Gastrocnemius medialis (tissue), 4 donors: ENCODE measurements at regions not wholly inside any gene's neighbourhood (a gene's known extent, or its start where the extent isn't known, plus 50 kb on each side); places are given as distances from the start of the nearest gene placed in this dataset.
"Not testable (repeated sequence)": the region's sequence is repeated elsewhere in the genome, so short reads cannot be mapped to it uniquely, and the experiment has no call there.

Experiments used
- ATAC-seq, 2 donors: fragments of 150-250 bp; one replicate each; pipeline ENCODE4 v1.9.1; 2016
- DNase-seq, 2 donors: peaks; one replicate each; pipeline ENCODE4 v3.0.0-alpha.2; 2019
- H3K27ac ChIP-seq, 4 donors: fragments of 200-600 bp; sonication (generic); 1 replicate in 1 of 4; 2 replicates in 3 of 4; pipeline ENCODE4 v1.5.1; 2016 to 2018; ENCODE audit warnings: mild to moderate bottlenecking in 2 of 4, moderate library complexity in 1 of 4
- H3K27me3 ChIP-seq, 3 donors: fragments of 200-600 bp; sonication (generic) in 2 of 3; 1 replicate in 1 of 3; 2 replicates in 2 of 3; pipeline versions ENCODE4 v1.5.1 to v1.6.0; 2016 to 2019; ENCODE audit warnings: mild to moderate bottlenecking in 1 of 3, moderate library complexity in 1 of 3
- H3K36me3 ChIP-seq, 2 donors: fragments of 200-600 bp; sonication (generic) in 1 of 2; one replicate each; pipeline ENCODE4 v1.5.1; 2017 to 2018
- H3K4me1 ChIP-seq, 2 donors: fragments of 200-600 bp; sonication (generic) in 1 of 2; one replicate each; pipeline ENCODE4 v1.5.1; 2016 to 2017; ENCODE audit warnings: mild to moderate bottlenecking in 2 of 2
- H3K4me3 ChIP-seq, 4 donors: fragments of 200-600 bp; sonication (generic) in 3 of 4; 1 replicate in 1 of 4; 2 replicates in 3 of 4; pipeline ENCODE4 v1.5.1; 2016 to 2019; ENCODE audit warnings: mild to moderate bottlenecking in 2 of 4
- H3K9me3 ChIP-seq, 3 donors: fragments of 200-600 bp; sonication (generic) in 2 of 3; 1 replicate in 1 of 3; 2 replicates in 2 of 3; pipeline ENCODE4 v1.5.1; 2016 to 2019
- POLR2A ChIP-seq, 2 donors: fragments of 450-650 bp; IDR thresholded peaks; one replicate each; pipeline ENCODE4 v1.6.1; 2017; ENCODE audit warnings: antibody characterized with exemption in 2 of 2, mild to moderate bottlenecking in 2 of 2, moderate library complexity in 2 of 2
- in situ Hi-C, 4 donors: fragments of 200-750 bp; cut with MboI; loops; one replicate each; pipeline versions ENCODE4 v1.15.0 to v1.8.0; 2017; ENCODE audit warnings: low sequenced_read_pairs in 4 of 4
- intact Hi-C: fragments of 100-400 bp; cut with DNase I; formaldehyde crosslinking; loops from one replicate; pipeline ENCODE4 v1.15.1; 2023; ENCODE audit warnings: low total_unique reads
- TF ChIP-seq, protein P1 (sequence below), 5 experiments: fragments of 450-650 bp in 3 of 5; fragments of 200-600 bp in 2 of 5; sonication (generic) in 2 of 5; IDR thresholded peaks in 4 of 5; conservative IDR thresholded peaks in 1 of 5; 1 replicate in 4 of 5; 2 replicates in 1 of 5; pipeline ENCODE4 v1.5.1; 2016 to 2019; ENCODE audit warnings: antibody characterized with exemption in 5 of 5, mild to moderate bottlenecking in 3 of 5, moderate library complexity in 3 of 5

DNA sequence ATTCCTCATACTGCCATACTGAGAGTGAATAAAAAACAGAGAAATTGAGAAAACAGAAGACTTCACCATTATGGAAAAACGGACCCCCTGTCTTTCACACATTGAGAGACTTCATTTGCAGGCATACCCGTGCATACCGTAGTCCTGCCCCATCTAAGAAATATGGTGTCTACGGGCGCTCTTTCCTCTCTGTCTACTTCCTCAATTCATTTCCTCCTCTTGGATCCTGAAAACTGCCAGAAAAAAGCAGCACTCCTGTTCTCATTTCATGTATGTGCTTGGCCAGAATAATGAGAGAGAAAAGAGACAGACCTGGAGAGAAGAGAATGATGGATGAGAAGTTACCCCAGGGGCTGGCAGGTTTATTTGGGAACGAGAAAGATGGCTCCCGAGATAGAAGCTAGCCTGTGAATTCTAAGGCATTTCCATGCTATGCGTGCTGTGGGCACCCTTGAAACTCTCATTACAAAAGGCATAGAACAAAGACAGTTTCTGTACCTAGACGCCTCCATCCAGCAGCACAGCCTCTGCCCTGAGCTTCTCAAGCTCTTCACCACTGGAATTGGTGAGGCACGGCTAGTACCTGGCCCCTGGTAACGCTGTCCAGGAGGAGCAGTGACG, 62.5 kb upstream of the EPHB3 start:
- no peaks in the 10 kb centered on the region for H3K9me3 ChIP-seq
- ATAC-seq: no peak
- intact Hi-C loops: no loop called here
- in situ Hi-C loops: no loop called here
- TF ChIP-seq, protein P1, sequence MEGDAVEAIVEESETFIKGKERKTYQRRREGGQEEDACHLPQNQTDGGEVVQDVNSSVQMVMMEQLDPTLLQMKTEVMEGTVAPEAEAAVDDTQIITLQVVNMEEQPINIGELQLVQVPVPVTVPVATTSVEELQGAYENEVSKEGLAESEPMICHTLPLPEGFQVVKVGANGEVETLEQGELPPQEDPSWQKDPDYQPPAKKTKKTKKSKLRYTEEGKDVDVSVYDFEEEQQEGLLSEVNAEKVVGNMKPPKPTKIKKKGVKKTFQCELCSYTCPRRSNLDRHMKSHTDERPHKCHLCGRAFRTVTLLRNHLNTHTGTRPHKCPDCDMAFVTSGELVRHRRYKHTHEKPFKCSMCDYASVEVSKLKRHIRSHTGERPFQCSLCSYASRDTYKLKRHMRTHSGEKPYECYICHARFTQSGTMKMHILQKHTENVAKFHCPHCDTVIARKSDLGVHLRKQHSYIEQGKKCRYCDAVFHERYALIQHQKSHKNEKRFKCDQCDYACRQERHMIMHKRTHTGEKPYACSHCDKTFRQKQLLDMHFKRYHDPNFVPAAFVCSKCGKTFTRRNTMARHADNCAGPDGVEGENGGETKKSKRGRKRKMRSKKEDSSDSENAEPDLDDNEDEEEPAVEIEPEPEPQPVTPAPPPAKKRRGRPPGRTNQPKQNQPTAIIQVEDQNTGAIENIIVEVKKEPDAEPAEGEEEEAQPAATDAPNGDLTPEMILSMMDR (IDR thresholded peaks at IDR 0.05 in 4 of 5, conservative IDR thresholded peaks at IDR 0.05 in 1 of 5): no peak
- no peak for TF ChIP-seq POLR2A (IDR thresholded peaks at IDR 0.05)
- H3K36me3 ChIP-seq: no peaks in the 10 kb centered on the region
- no peaks in the 10 kb centered on the region for H3K4me1 ChIP-seq
- no peak for DNase-seq
- H3K27ac ChIP-seq: no peak overlapping the region
- peaks cover 7 to 25% (median 14%) of the 10 kb centered on the region in 3 donors for H3K27me3 ChIP-seq
- H3K4me3 ChIP-seq: no peak overlapping the region

DNA sequence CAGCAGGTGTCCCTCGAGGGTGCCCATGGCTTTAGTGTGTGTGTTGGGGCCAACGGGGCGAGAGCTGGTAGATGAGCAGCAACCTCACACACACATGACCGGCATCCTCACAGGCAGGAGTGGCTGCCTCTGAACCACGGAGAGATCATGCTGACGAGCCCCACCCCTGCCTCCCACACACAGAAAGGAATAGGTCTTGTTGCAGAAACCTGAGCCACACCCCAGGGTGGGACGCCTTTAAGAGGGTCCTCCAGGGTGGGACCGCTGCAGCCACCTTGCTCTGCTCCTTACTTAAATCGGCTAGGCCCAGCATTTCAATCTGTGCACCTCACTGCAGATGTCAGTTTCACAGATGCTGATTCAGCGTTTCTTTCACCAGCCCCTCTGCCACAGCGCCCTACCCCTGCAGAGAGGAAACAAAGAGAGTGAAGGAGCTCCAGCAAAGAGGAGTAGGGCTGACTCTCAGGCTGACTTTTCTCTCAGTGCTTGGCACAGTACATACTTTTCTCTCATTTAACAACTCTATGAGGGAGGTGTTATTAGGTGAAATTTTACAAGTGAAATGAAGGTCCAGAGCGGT, 61.2 kb upstream of the EPHB3 start:
- no peaks in the 10 kb centered on the region for H3K36me3 ChIP-seq
- no peak overlapping the region for H3K4me3 ChIP-seq
- H3K27me3 ChIP-seq: peaks cover 3 to 18% (median 7%) of the 10 kb centered on the region in 3 donors
- ATAC-seq: no peak
- DNase-seq: no peak
- TF ChIP-seq, protein P1 (IDR thresholded peaks at IDR 0.05 in 4 of 5, conservative IDR thresholded peaks at IDR 0.05 in 1 of 5): no peak
- TF ChIP-seq POLR2A (IDR thresholded peaks at IDR 0.05): no peak
- H3K9me3 ChIP-seq: no peaks in the 10 kb centered on the region
- intact Hi-C loops: no loop called here
- in situ Hi-C loops: no loop called here
- H3K4me1 ChIP-seq: no peaks in the 10 kb centered on the region
- no peak overlapping the region for H3K27ac ChIP-seq

DNA sequence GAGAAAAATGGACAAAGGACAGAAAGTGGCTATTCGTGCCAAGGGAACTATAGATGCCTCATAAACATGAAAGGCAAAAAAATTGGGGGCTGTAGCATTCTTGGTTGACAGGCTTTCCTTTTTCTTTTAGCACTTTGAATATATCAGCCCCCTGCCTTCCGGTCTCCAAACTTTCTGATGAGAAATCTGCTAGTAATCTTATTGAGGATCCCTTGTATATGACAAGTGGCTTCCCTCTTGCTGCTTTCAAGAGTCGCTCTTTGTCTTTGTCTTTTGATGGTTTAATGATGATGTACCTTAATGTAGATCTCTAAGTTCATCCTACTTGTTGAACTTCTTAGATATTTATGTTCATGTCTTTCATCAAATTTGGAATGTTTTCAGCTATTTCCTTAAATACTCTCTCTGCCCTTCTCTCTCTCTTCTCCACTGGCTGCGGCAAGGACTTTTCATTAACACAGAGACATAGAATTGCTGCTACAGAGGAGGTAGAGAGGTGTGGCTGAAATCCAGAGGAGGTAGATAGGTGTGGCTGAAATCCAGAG, 59.4 kb upstream of the EPHB3 start:
- Histone ChIP-seq H3K9me3 (no peaks in the 10 kb centered on the region), H3K36me3 (no peaks in the 10 kb centered on the region), H3K27ac (no peak overlapping the region), H3K4me1 (no peaks in the 10 kb centered on the region), H3K27me3 (peaks cover 3 to 14% (median 4%) of the 10 kb centered on the region in 3 donors), H3K4me3 (no peak overlapping the region)
- intact Hi-C loops: no loop called here
- TF ChIP-seq POLR2A (IDR thresholded peaks at IDR 0.05): no peak
- TF ChIP-seq, protein P1 (IDR thresholded peaks at IDR 0.05 in 4 of 5, conservative IDR thresholded peaks at IDR 0.05 in 1 of 5): no peak
- DNase-seq (no peak), ATAC-seq (no peak)
- in situ Hi-C loops: no loop called here

DNA sequence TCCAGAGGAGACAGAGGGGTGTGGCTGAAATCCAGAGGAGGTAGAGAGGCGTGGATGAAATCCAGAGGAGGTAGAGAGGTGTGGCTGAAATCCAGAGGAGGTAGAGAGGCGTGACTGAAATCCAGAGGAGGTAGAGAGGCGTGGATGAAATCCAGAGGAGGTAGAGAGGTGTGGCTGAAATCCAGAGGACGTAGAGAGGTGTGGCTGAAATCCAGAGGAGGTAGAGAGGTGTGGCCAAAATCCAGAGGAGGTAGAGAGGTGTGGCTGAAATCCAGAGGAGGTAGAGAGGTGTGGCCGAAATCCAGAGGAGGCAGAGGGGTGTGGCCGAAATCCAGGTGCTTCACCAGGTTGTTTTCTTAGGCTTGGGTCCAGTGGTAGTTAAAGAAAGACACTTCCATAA, 58.7 kb upstream of the EPHB3 start:
- in situ Hi-C loops, H3K36me3 ChIP-seq, intact Hi-C loops, H3K4me3 ChIP-seq, H3K4me1 ChIP-seq, H3K27ac ChIP-seq, DNase-seq, ATAC-seq, H3K9me3 ChIP-seq: not testable (repeated sequence)
- peaks cover 3 to 14% (median 4%) of the 10 kb centered on the region in 3 donors for H3K27me3 ChIP-seq

DNA sequence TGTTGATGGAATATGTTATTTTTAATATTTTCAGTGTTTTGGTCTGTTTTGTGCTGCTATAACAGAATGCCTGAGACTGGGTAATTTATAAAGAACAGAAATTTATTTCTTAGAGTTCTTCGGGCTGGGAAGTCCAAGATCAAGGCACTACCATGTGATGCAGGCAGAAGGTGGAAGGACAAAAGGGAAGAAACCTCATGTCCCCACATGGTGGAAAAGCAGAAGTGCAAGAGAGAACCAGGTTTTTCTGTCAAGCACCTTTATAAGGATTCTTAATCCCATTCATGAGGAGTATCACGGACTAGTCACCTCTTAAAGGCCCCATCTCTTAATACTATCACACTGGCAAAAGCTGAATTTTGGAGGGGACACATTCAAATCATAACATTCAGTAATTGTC, 57.9 kb upstream of the EPHB3 start:
- H3K36me3 ChIP-seq: no peaks in the 10 kb centered on the region
- intact Hi-C loops: no loop called here

More for the DNA sequence above, 57.9 kb upstream of the EPHB3 start:
- Histone ChIP-seq H3K27me3 (peaks cover 4 to 14% (median 6%) of the 10 kb centered on the region in 3 donors), H3K27ac (no peak overlapping the region), H3K4me1 (no peaks in the 10 kb centered on the region), H3K4me3 (no peak overlapping the region), H3K9me3 (no peaks in the 10 kb centered on the region)
- ATAC-seq: no peak
- no peak for DNase-seq
- in situ Hi-C loops: no loop called here
- TF ChIP-seq POLR2A (IDR thresholded peaks at IDR 0.05): no peak
- TF ChIP-seq, protein P1 (IDR thresholded peaks at IDR 0.05 in 4 of 5, conservative IDR thresholded peaks at IDR 0.05 in 1 of 5): no peak
